ENCODE measurements at regions not wholly inside any gene's neighbourhood (a gene's known extent, or its start where the extent isn't known, plus 50 kb on each side); places are given as distances from the start of the nearest gene placed in this dataset.

DNA sequence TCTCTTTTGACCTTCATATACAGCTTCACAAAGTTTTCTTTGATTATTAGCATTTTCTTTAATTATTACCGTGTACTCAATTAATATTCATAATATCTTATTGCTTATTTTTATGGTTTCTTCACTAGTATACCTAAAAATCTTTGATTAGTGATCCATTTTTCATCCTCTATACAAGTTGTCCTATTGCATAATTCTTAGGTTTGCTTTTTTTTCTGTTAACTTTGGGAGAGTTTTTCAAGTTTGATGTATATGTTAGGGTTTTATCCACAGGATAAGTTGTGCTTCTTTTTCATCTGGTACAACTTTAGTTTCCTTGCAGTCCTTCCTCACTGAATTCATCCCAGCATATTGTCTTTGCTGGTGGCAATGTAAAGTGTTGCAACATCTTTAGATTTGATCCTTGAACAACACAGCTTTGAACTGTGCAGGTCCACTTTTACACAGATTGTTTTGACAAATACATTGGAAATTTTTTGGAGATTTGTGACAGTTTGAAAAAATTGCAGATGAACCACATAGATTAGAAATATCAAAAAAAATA is 88.6 kb upstream of the NAV3 start:
- TF ChIP-seq CTCF (conservative IDR thresholded peaks at IDR 0.05 in 1 of 2, IDR thresholded peaks at IDR 0.05 in 1 of 2; ENCODE audit: extremely low read depth in 1 of 2, insufficient read depth in 1 of 2, low read depth in 1 of 2, low read length in 2 of 2) = no peak
- no peak for TF ChIP-seq EZH2 (IDR thresholded peaks at IDR 0.05; ENCODE audit: borderline replicate concordance, low read length)
